ENCODE measurements at regions not wholly inside any gene's neighbourhood (a gene's known extent, or its start where the extent isn't known, plus 50 kb on each side); places are given as distances from the start of the nearest gene placed in this dataset.
"Not testable (repeated sequence)": the region's sequence is repeated elsewhere in the genome, so short reads cannot be mapped to it uniquely, and the experiment has no call there.

DNA sequence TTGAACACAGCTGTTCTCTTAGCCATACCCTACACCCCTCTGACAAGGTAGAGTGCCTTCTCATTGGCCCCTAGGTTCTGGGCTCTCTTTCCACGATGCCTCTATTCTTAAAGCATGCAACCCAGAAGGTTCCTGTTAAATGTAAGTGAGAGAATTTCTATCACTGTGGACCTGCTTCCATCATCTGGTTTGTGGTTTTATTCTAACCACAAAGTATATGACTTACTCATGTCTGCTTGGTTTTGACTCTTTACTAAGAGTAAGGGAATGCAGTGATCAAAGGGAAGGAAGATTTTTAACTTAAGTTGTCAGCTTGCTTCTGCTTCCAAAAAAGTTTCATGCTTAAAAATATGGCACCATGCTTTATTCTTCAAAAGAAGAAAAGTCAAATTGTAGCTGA, 80.2 kb downstream of the ANKEF1 start:
- no peak for FAIRE-seq

GRCh38 chr20:10119336-10119735, 84.5 kb downstream of the ANKEF1 start:
- Histone ChIP-seq H3K36me3 (ENCODE audit: control insufficient read depth, insufficient read depth, low read length) (no peaks in the 10 kb centered on the region), H3K27me3 (ENCODE audit: control insufficient read depth, insufficient read depth, low read length) (no peaks in the 10 kb centered on the region), H3K4me3 (ENCODE audit: low read depth, low read length) (no peak overlapping the region)
- FAIRE-seq: peak; percentile 86
- TF ChIP-seq, protein P1, sequence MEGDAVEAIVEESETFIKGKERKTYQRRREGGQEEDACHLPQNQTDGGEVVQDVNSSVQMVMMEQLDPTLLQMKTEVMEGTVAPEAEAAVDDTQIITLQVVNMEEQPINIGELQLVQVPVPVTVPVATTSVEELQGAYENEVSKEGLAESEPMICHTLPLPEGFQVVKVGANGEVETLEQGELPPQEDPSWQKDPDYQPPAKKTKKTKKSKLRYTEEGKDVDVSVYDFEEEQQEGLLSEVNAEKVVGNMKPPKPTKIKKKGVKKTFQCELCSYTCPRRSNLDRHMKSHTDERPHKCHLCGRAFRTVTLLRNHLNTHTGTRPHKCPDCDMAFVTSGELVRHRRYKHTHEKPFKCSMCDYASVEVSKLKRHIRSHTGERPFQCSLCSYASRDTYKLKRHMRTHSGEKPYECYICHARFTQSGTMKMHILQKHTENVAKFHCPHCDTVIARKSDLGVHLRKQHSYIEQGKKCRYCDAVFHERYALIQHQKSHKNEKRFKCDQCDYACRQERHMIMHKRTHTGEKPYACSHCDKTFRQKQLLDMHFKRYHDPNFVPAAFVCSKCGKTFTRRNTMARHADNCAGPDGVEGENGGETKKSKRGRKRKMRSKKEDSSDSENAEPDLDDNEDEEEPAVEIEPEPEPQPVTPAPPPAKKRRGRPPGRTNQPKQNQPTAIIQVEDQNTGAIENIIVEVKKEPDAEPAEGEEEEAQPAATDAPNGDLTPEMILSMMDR (IDR thresholded peaks at IDR 0.05; ENCODE audit: insufficient read depth, low read length, severe bottlenecking): no peak
- DNase-seq (ENCODE audit: low read depth): peak; percentile 72

More for the DNA sequence above, 80.2 kb downstream of the ANKEF1 start:
- Histone ChIP-seq H3K27me3 (ENCODE audit: control insufficient read depth, insufficient read depth, low read length) (no peaks in the 10 kb centered on the region), H3K36me3 (ENCODE audit: control insufficient read depth, insufficient read depth, low read length) (no peaks in the 10 kb centered on the region), H3K4me3 (ENCODE audit: low read depth, low read length) (no peak overlapping the region)
- TF ChIP-seq, protein P1 (IDR thresholded peaks at IDR 0.05; ENCODE audit: insufficient read depth, low read length, severe bottlenecking): no peak
- peak; percentile 69 for DNase-seq (ENCODE audit: low read depth)

DNA sequence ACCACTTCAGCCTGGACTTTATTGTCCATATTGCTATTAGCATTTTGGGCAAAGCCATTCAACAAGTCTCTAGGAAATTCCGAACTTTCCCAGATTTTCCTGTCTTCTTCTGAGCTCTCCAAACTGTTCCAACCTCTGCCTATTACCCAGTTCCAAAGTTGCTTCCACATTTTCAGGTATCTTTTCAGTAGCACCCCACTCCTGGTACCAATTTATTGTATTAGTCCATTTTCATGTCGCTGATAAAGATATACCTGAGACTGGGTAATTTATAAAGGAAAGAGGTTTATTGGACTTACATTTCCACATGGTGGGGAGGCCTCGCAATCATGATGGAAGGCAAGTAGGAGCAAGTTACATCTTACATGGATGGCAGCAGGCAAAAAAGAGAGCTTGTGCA, 90.1 kb downstream of the ANKEF1 start:
- not testable (repeated sequence) for FAIRE-seq; DNase-seq (ENCODE audit: low read depth); H3K36me3 ChIP-seq (ENCODE audit: control insufficient read depth, insufficient read depth, low read length); H3K4me3 ChIP-seq (ENCODE audit: low read depth, low read length); H3K27me3 ChIP-seq (ENCODE audit: control insufficient read depth, insufficient read depth, low read length)

DNA sequence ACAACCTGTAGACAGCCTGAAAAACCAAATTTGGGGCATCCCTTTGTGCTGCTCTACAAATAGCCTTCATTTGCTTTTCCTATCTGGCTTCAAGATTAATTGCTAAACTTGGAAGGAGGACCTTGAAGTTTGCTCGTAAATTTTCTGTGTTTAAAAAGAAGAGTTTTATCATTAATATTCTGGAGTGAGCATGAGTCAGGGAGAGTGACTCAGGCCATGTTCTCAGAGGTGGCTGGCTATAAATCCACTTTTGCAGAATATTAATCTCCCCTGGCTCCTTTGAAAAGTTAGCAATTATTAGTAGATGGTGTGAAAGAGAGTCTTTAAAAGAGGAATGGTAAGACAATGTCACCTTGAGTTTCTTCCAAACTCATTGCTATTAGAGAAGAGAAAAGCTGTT, 91.0 kb downstream of the ANKEF1 start:
- H3K4me3 ChIP-seq (ENCODE audit: low read depth, low read length): no peak overlapping the region
- no peak for FAIRE-seq
- TF ChIP-seq, protein P1 (IDR thresholded peaks at IDR 0.05; ENCODE audit: insufficient read depth, low read length, severe bottlenecking): no peak
- no peaks in the 10 kb centered on the region for H3K36me3 ChIP-seq (ENCODE audit: control insufficient read depth, insufficient read depth, low read length)
- H3K27me3 ChIP-seq (ENCODE audit: control insufficient read depth, insufficient read depth, low read length): no peaks in the 10 kb centered on the region
- DNase-seq (ENCODE audit: low read depth): no peak

- Histone ChIP-seq H3K27me3 (ENCODE audit: control insufficient read depth, insufficient read depth, low read length) (no peaks in the 10 kb centered on the region), H3K4me3 (ENCODE audit: low read depth, low read length) (no peak overlapping the region), H3K36me3 (ENCODE audit: control insufficient read depth, insufficient read depth, low read length) (no peaks in the 10 kb centered on the region)
- TF ChIP-seq, protein P1 (IDR thresholded peaks at IDR 0.05; ENCODE audit: insufficient read depth, low read length, severe bottlenecking): no peak
- DNase-seq (ENCODE audit: low read depth) (no peak), FAIRE-seq (no peak)
Measured at GRCh38 chr20:10129749-10130148, 88.9 kb upstream of the SNAP25 start.

DNA sequence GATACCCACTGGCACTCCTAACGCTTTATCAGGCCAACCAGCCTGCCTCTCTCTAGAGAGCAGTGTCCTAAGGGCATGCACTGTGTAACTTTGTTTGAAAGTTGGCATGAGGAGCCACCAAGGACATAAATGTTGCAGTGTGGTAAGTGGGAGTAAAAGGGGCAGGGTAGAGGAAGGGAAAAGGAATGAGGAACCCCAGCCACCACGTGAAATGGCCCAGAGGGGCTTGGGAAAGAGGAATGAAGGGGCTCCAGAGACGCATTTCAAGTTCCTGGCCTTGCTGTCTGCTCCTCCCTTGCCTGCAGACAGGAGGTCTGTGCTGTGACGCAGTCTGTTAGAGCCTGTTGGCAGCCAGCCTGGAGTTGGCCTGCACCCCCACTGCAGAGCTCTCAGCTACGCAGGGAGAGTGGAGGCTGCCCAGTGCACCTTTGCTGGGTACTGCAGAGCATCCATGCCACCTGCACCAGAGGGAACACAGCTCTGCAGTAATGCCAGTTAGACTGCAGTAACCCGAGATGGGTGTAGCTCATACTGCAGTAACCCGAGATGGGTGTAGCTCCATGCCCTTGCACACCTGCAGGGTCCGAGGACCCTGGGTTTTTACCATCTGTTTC, 86.8 kb upstream of the SNAP25 start:
- peak; percentile 32 for FAIRE-seq

More for the DNA sequence above, 86.8 kb upstream of the SNAP25 start:
- DNase-seq (ENCODE audit: low read depth): peak; percentile 23
- TF ChIP-seq, protein P1 (IDR thresholded peaks at IDR 0.05; ENCODE audit: insufficient read depth, low read length, severe bottlenecking): no peak
- H3K36me3 ChIP-seq (ENCODE audit: control insufficient read depth, insufficient read depth, low read length): no peaks in the 10 kb centered on the region
- H3K4me3 ChIP-seq (ENCODE audit: low read depth, low read length): no peak overlapping the region
- no peaks in the 10 kb centered on the region for H3K27me3 ChIP-seq (ENCODE audit: control insufficient read depth, insufficient read depth, low read length)
